ENCODE measurements at regions not wholly inside any gene's neighbourhood (a gene's known extent, or its start where the extent isn't known, plus 50 kb on each side); places are given as distances from the start of the nearest gene placed in this dataset.
A peak's percentile ranks its signal among the peaks of the same experiment; 100 is the strongest.

DNA sequence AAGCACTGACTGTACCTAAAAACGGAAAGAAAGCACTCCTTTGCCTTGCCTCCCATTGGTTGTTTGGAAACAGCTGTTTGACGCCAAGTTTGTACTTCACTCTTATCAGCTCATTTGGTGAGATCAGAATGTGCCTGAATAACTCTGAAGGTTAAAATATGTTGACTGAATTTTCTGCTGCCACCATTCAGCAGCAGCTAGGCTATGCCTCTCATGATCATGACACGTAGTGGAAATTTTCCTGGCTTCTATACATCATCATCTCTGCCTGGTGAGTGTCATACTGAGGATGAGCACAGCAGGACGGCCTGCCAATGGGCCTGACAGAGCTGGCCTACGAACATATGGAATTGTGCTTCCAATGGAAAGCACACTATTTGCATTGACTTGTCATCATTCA is 704.9 kb upstream of the CITED2 start:
- TF ChIP-seq, protein P1, sequence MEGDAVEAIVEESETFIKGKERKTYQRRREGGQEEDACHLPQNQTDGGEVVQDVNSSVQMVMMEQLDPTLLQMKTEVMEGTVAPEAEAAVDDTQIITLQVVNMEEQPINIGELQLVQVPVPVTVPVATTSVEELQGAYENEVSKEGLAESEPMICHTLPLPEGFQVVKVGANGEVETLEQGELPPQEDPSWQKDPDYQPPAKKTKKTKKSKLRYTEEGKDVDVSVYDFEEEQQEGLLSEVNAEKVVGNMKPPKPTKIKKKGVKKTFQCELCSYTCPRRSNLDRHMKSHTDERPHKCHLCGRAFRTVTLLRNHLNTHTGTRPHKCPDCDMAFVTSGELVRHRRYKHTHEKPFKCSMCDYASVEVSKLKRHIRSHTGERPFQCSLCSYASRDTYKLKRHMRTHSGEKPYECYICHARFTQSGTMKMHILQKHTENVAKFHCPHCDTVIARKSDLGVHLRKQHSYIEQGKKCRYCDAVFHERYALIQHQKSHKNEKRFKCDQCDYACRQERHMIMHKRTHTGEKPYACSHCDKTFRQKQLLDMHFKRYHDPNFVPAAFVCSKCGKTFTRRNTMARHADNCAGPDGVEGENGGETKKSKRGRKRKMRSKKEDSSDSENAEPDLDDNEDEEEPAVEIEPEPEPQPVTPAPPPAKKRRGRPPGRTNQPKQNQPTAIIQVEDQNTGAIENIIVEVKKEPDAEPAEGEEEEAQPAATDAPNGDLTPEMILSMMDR (IDR thresholded peaks at IDR 0.05): no peak
- no peak for TF ChIP-seq POLR2A (IDR thresholded peaks at IDR 0.05)
- WGBS, 4 donors: 43 to 53% (median 45%) methylated on average over 5 of the region's 5 CpGs
- no peaks in the 10 kb centered on the region for H3K27me3 ChIP-seq
- no peaks in the 10 kb centered on the region for H3K9me3 ChIP-seq (replicated peaks in 1 of 3)
- peaks cover 21 to 53% of the 10 kb centered on the region in 2 donors for H3K4me1 ChIP-seq (replicated peaks in 1 of 2)
- H3K27ac ChIP-seq: peak overlapping the region in 4 of 5 donors; percentile 58 to 89 (median 80)
- peak; percentile 62 to 84 (median 73) for DNase-seq
- intact Hi-C loops (cut with DNase I): loop anchor here in 1 of 2 donors (10.0 kb wide), 1 partner anchor 705 kb away; the partner anchor contains the start of gene CITED2
- no peak overlapping the region for H3K4me3 ChIP-seq
- no peaks in the 10 kb centered on the region for H3K36me3 ChIP-seq (replicated peaks in 1 of 2)

DNA sequence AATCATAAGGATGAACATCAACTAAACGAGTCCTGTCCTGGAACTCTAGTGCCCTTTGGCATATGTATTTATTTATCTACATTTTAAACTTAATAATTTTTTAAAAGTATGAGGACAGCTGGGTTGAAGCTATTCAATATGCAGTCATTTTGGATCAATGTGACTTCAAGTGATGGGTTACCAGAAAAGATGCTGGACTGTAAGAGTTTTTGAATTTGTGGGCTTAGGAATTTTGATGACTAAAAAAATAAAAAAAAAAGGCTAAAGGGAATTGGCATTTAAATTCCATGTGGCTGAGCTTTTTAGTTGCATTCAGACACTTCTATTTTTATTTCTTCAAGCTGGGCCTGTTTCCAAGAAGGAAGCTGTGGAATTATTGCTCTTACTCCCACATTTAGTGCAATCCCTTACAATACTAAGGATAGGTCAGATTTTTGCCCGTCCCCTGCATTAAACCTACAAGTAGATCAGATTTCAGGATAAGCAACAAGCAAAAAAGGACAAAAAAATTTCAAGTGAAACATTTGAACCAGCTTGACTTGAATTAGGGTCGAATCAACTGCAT is 704.2 kb upstream of the CITED2 start:
- DNase-seq: peak in 3 of 7 donors; percentile 8 to 16 (median 15)
- peak overlapping the region; percentile 58 to 89 (median 78) for H3K27ac ChIP-seq
- intact Hi-C loops (cut with DNase I): loop anchor here in 1 of 2 donors (10.0 kb wide), 1 partner anchor 704 kb away; the partner anchor contains the start of gene CITED2
- no peaks in the 10 kb centered on the region for H3K27me3 ChIP-seq
- TF ChIP-seq POLR2A (IDR thresholded peaks at IDR 0.05): no peak
- TF ChIP-seq, protein P1 (IDR thresholded peaks at IDR 0.05): no peak
- peak overlapping the region in 1 of 4 donors; percentile 30 for H3K4me3 ChIP-seq
- no peaks in the 10 kb centered on the region for H3K9me3 ChIP-seq (replicated peaks in 1 of 3)
- no peaks in the 10 kb centered on the region for H3K36me3 ChIP-seq (replicated peaks in 1 of 2)
- WGBS, 4 donors: 32 to 44% (median 37%) methylated on average over 3 of the region's 3 CpGs
- peaks cover 21 to 46% of the 10 kb centered on the region in 2 donors for H3K4me1 ChIP-seq (replicated peaks in 1 of 2)

DNA sequence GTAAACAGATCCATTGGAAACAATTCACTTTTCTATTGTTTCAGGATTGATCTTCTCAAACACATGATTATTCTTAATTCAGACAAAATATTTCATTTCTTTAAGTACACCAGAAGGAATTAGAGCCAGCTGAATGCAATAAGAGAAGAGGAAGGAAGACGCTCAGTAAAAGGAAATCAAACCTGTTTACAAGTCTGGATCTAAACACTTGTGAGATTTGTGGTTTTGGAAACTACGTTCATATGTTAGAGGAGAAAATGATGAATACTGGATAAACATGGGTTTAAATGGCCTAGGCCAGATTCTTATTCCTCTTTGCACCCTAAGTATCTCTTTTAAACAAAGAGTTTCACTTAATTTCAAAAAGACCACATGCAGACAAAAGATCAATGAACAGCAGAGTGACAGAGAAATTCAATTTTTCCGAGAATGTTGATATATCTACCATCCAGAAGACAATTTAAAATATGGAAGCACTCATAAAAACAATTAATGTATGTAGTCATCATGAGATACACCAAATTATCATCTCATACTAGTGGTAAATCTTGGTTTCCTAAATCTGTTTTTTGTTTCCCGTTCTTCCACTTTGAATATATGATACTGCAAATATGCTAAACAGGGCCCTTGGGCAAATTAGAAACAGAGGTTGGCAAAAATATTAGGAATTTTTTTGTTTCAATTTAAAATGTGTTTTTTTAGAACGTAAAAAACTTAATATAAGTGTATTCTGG is 703.5 kb upstream of the CITED2 start:
- Histone ChIP-seq H3K4me3 (no peak overlapping the region), H3K4me1 (replicated peaks in 1 of 2) (peaks cover 17 to 41% of the 10 kb centered on the region in 2 donors), H3K36me3 (replicated peaks in 1 of 2) (no peaks in the 10 kb centered on the region), H3K27me3 (no peaks in the 10 kb centered on the region), H3K27ac (peak overlapping the region in 4 of 5 donors; percentile 58 to 89 (median 80)), H3K9me3 (replicated peaks in 1 of 3) (no peaks in the 10 kb centered on the region)
- intact Hi-C loops (cut with DNase I): loop anchor here in 1 of 2 donors (10.0 kb wide), 1 partner anchor 703 kb away; the partner anchor contains the start of gene CITED2
- 74 to 82% (median 76%) methylated on average over 5 of the region's 5 CpGs for WGBS, 4 donors
- TF ChIP-seq, protein P1 (IDR thresholded peaks at IDR 0.05): no peak
- no peak for TF ChIP-seq POLR2A (IDR thresholded peaks at IDR 0.05)
- no peak for DNase-seq

DNA sequence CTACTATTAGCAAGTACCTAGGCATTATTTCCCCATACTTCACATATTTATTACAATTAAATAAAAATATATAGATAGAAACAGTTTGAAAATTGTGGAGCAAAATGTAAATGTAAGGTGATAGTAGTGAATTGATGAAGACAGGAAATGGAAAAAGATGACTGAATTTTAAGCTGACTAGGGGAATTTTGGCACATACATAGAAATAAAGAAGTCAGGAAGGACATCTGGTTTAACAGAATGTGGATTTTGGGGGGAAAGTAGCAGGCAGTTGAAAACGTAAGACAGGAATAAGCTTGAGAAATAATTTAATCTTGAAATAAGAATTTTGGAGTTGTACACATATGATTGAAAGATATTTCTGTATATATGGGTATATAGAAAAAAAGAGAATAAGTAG is 701.7 kb upstream of the CITED2 start:
- Histone ChIP-seq H3K4me1 (replicated peaks in 1 of 2) (peaks cover 16 to 47% of the 10 kb centered on the region in 2 donors), H3K4me3 (no peak overlapping the region), H3K27me3 (no peaks in the 10 kb centered on the region), H3K36me3 (replicated peaks in 1 of 2) (no peaks in the 10 kb centered on the region), H3K27ac (no peak overlapping the region), H3K9me3 (replicated peaks in 1 of 3) (no peaks in the 10 kb centered on the region)
- intact Hi-C loops (cut with DNase I): loop anchor here in 1 of 2 donors (10.0 kb wide), 1 partner anchor 701 kb away; the partner anchor contains the start of gene CITED2
- WGBS, 4 donors: 88 to 93% (median 93%) methylated on average over 1 of the region's 1 CpG
- no peak for DNase-seq
- TF ChIP-seq POLR2A (IDR thresholded peaks at IDR 0.05): no peak
- TF ChIP-seq, protein P1 (IDR thresholded peaks at IDR 0.05): no peak
